ENCODE measurements at regions not wholly inside any gene's neighbourhood (a gene's known extent, or its start where the extent isn't known, plus 50 kb on each side); places are given as distances from the start of the nearest gene placed in this dataset.
"Not testable (repeated sequence)": the region's sequence is repeated elsewhere in the genome, so short reads cannot be mapped to it uniquely, and the experiment has no call there.

- intact Hi-C loops (cut with DNase I), result no loop called here
- DNase-seq, result no peak
- H3K27ac ChIP-seq, result no peak overlapping the region
- H3K4me1 ChIP-seq (ENCODE audit: insufficient read depth), result no peaks in the 10 kb centered on the region
- H3K4me3 ChIP-seq, result no peak overlapping the region
- TF ChIP-seq, protein P1, sequence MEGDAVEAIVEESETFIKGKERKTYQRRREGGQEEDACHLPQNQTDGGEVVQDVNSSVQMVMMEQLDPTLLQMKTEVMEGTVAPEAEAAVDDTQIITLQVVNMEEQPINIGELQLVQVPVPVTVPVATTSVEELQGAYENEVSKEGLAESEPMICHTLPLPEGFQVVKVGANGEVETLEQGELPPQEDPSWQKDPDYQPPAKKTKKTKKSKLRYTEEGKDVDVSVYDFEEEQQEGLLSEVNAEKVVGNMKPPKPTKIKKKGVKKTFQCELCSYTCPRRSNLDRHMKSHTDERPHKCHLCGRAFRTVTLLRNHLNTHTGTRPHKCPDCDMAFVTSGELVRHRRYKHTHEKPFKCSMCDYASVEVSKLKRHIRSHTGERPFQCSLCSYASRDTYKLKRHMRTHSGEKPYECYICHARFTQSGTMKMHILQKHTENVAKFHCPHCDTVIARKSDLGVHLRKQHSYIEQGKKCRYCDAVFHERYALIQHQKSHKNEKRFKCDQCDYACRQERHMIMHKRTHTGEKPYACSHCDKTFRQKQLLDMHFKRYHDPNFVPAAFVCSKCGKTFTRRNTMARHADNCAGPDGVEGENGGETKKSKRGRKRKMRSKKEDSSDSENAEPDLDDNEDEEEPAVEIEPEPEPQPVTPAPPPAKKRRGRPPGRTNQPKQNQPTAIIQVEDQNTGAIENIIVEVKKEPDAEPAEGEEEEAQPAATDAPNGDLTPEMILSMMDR (IDR thresholded peaks at IDR 0.05), result no peak
- no peak for TF ChIP-seq EP300 (IDR thresholded peaks at IDR 0.05)
- TF ChIP-seq POLR2A (IDR thresholded peaks at IDR 0.05), result no peak
- no peaks in the 10 kb centered on the region for H3K9me3 ChIP-seq
- H3K27me3 ChIP-seq, result no peaks in the 10 kb centered on the region
- no peaks in the 10 kb centered on the region for H3K36me3 ChIP-seq
- WGBS, 3 donors, result 75 to 81% (median 78%) methylated on average over 5 of the region's 5 CpGs
Observed at GRCh38 chr15:35260941-35261340, 175.8 kb upstream of the NANOGP8 start.

- intact Hi-C loops (cut with DNase I); H3K27ac ChIP-seq; H3K9me3 ChIP-seq; H3K36me3 ChIP-seq; DNase-seq; H3K4me3 ChIP-seq; H3K27me3 ChIP-seq; H3K4me1 ChIP-seq (ENCODE audit: insufficient read depth): not testable (repeated sequence)
- 96 to 98% (median 97%) methylated on average over 6 of the region's 6 CpGs for WGBS, 3 donors
Observed at GRCh38 chr15:35260274-35260673, 175.2 kb upstream of the NANOGP8 start.

GRCh38 chr15:35256551-35256950 lies 171.5 kb upstream of the NANOGP8 start:
- Histone ChIP-seq H3K4me1 (ENCODE audit: insufficient read depth) (no peaks in the 10 kb centered on the region), H3K4me3 (no peak overlapping the region), H3K9me3 (no peaks in the 10 kb centered on the region), H3K36me3 (no peaks in the 10 kb centered on the region), H3K27me3 (no peaks in the 10 kb centered on the region), H3K27ac (no peak overlapping the region)
- no peak for DNase-seq
- intact Hi-C loops (cut with DNase I), result no loop called here
- no peak for TF ChIP-seq EP300 (IDR thresholded peaks at IDR 0.05)
- TF ChIP-seq, protein P1 (IDR thresholded peaks at IDR 0.05), result no peak
- no peak for TF ChIP-seq POLR2A (IDR thresholded peaks at IDR 0.05)
- WGBS, 3 donors, result 58 to 69% (median 63%) methylated on average over 2 of the region's 2 CpGs

- no peak overlapping the region for H3K27ac ChIP-seq
- no peak for DNase-seq
- H3K9me3 ChIP-seq, result no peaks in the 10 kb centered on the region
- H3K27me3 ChIP-seq, result no peaks in the 10 kb centered on the region
- intact Hi-C loops (cut with DNase I), result no loop called here
- H3K36me3 ChIP-seq, result no peaks in the 10 kb centered on the region
- H3K4me1 ChIP-seq (ENCODE audit: insufficient read depth), result no peaks in the 10 kb centered on the region
- no peak overlapping the region for H3K4me3 ChIP-seq
- TF ChIP-seq POLR2A (IDR thresholded peaks at IDR 0.05) (no peak), EP300 (IDR thresholded peaks at IDR 0.05) (no peak)
- TF ChIP-seq, protein P1 (IDR thresholded peaks at IDR 0.05), result no peak
- 52 to 63% (median 56%) methylated on average over 2 of the region's 2 CpGs for WGBS, 3 donors
Observed at GRCh38 chr15:35256141-35256540, 171.0 kb upstream of the NANOGP8 start.

- H3K27ac ChIP-seq; H3K36me3 ChIP-seq; H3K4me3 ChIP-seq; H3K4me1 ChIP-seq (ENCODE audit: insufficient read depth); H3K9me3 ChIP-seq; intact Hi-C loops (cut with DNase I); H3K27me3 ChIP-seq; DNase-seq: not testable (repeated sequence)
- 92 to 97% (median 95%) methylated on average over 5 of the region's 5 CpGs for WGBS, 3 donors
Observed at GRCh38 chr15:35254908-35255307, 169.8 kb upstream of the NANOGP8 start.

GRCh38 chr15:35254062-35254461 lies 169.0 kb upstream of the NANOGP8 start:
- WGBS, 3 donors, result 72 to 91% (median 77%) methylated on average over 1 of the region's 1 CpG
- no peak overlapping the region for H3K27ac ChIP-seq
- DNase-seq, result no peak
- H3K36me3 ChIP-seq, result no peaks in the 10 kb centered on the region
- TF ChIP-seq, protein P1 (IDR thresholded peaks at IDR 0.05), result no peak
- TF ChIP-seq EP300 (IDR thresholded peaks at IDR 0.05) (no peak), POLR2A (IDR thresholded peaks at IDR 0.05) (no peak)
- H3K4me1 ChIP-seq (ENCODE audit: insufficient read depth), result no peaks in the 10 kb centered on the region
- H3K27me3 ChIP-seq, result no peaks in the 10 kb centered on the region
- no peak overlapping the region for H3K4me3 ChIP-seq
- no peaks in the 10 kb centered on the region for H3K9me3 ChIP-seq
- intact Hi-C loops (cut with DNase I), result no loop called here

Measured in ovary (tissue), 7 donors.